Spleen (tissue), 7 donors: ENCODE measurements at regions not wholly inside any gene's neighbourhood (a gene's known extent, or its start where the extent isn't known, plus 50 kb on each side); places are given as distances from the start of the nearest gene placed in this dataset.
"Not testable (repeated sequence)": the region's sequence is repeated elsewhere in the genome, so short reads cannot be mapped to it uniquely, and the experiment has no call there.

Experiments used
- POLR2A ChIP-seq, 3 donors: fragments of 450-650 bp; IDR thresholded peaks; one replicate each; pipeline ENCODE4 v1.5.1; 2017; ENCODE audit warnings: antibody characterized with exemption in 3 of 3, mild to moderate bottlenecking in 1 of 3
- POLR2AphosphoS5 ChIP-seq, 3 donors: sonication (generic); formaldehyde crosslinking; IDR thresholded peaks; one replicate each; pipeline ENCODE4 v1.5.1; 2017; ENCODE audit warnings: antibody characterized with exemption in 3 of 3
- TF ChIP-seq, protein P1 (sequence below), 11 experiments: fragments of 200-600 bp in 7 of 11; fragments of 450-650 bp in 4 of 11; sonication (generic) in 4 of 11; IDR thresholded peaks in 8 of 11; conservative IDR thresholded peaks in 3 of 11; 1 replicate in 7 of 11; 2 replicates in 4 of 11; pipeline versions ENCODE4 v1.4.0 to v1.8.0; 2016 to 2021; ENCODE audit warnings: antibody characterized with exemption in 11 of 11, inconsistent platforms in 4 of 11, mild to moderate bottlenecking in 1 of 11
- donor health status: DM: no; HTN: no; CAD: no; lungs with moderate emphysema.
- donor health status: DM: no; HTN: no; CAD: no.
- donor health status: DM: no; HTN: no; CAD: no.

DNA sequence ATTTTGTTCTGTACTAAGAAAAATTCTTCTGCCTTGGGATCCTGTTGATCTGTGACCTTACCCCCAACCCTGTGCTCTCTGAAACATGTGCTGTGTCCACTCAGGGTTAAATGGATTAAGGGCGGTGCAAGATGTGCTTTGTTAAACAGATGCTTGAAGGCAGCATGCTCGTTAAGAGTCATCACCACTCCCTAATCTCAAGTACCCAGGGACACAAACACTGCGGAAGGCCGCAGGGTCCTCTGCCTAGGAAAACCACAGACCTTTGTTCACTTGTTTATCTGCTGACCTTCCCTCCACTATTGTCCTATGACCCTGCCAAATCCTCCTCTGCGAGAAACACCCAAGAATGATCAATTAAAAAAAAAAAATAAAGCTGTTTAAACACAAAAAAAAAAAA, 59.1 kb downstream of the ANXA2R start:
- TF ChIP-seq, protein P1, sequence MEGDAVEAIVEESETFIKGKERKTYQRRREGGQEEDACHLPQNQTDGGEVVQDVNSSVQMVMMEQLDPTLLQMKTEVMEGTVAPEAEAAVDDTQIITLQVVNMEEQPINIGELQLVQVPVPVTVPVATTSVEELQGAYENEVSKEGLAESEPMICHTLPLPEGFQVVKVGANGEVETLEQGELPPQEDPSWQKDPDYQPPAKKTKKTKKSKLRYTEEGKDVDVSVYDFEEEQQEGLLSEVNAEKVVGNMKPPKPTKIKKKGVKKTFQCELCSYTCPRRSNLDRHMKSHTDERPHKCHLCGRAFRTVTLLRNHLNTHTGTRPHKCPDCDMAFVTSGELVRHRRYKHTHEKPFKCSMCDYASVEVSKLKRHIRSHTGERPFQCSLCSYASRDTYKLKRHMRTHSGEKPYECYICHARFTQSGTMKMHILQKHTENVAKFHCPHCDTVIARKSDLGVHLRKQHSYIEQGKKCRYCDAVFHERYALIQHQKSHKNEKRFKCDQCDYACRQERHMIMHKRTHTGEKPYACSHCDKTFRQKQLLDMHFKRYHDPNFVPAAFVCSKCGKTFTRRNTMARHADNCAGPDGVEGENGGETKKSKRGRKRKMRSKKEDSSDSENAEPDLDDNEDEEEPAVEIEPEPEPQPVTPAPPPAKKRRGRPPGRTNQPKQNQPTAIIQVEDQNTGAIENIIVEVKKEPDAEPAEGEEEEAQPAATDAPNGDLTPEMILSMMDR (IDR thresholded peaks at IDR 0.05 in 8 of 11, conservative IDR thresholded peaks at IDR 0.05 in 3 of 11) = not testable (repeated sequence)
- TF ChIP-seq POLR2A, POLR2AphosphoS5 (IDR thresholded peaks at IDR 0.05): not testable (repeated sequence)
